ENCODE measurements at regions not wholly inside any gene's neighbourhood (a gene's known extent, or its start where the extent isn't known, plus 50 kb on each side); places are given as distances from the start of the nearest gene placed in this dataset.
"Not testable (repeated sequence)": the region's sequence is repeated elsewhere in the genome, so short reads cannot be mapped to it uniquely, and the experiment has no call there.

DNA sequence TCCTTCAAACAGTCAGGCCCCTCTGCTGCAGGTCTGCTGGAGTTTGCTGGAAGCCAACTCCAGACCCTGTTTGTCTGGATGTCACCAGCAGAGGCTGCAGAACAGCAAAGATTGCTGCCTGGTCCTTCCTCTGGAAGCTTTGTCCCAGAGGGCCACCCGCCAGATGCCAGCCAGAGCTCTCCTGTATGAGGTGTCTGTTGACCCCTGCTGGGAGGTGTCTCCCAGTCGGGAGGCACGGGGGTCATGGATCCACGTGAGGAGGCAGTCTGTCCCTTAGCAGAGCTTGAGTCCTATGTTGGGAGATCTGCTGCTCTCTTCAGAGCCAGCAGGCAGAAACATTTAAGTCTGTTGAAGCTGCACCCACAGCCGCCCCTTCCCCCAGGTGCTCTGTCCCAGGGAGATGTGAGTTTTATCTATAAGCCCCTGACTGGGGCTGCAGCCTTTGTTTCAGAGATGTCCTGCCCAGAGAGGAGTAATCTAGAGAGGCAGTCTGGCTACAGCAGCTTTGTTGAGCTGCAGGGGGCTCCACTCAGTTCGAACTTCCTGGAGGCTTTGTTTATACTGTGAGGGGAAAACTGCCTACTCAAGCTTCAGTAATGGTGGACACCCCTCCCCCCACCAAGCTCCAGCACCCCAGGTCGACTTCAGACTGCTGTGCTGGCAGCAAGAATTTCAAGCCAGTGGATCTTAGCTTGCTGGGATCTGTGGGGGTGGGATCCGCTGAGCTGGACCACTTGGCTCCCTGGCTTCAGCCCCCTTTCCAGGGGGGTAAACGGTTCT is 72.1 kb downstream of the OGFRL1 start:
- not testable (repeated sequence) for DNase-seq

DNA sequence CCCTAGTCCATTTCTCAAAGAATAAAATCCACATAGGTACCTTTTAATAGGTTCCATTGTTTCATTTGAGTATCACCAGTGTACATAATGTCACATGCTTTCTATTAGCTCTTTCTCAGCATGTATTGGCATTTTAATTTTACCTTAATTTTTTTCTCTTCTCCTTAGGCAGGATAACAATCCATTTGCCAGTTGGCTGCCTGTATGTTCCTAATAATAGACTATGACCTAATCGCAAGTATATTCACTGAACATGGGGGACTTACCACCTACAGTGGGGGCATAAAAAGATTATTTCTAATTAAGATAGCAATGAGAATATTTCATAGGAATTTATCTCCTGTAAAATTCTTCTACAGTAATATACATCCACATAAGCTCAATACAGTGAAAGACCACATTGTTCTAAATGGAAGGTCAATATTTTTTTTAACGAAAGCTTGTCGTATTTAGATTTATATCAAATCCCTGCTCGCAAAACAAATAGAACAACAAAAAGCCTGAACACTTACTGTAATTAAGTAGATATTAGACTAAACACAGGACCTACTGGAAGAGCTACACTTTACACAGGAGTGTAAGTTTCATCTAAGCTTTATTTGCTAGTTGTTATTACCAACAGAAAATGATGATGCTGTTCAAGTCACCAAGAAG is 76.4 kb downstream of the OGFRL1 start:
- DNase-seq = no peak

DNA sequence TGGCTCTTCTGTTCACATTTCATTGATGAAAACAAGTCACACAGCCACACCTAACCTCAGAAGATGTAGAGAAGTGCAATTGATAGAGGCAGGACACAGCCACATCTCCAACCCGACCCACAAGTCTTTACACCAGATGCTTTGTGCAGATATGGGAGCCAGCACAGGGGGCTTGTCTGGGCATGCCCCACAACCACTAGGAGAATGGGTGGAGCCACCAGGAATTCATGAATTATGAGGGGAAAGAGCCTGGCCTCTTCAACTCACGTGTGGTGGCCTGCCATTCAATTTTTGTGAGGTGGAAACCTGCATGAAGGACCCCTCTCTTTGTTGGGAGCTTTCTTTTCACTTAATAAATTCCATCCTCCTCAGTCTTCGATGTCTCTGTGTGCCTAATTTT is 79.1 kb downstream of the OGFRL1 start:
- DNase-seq = no peak

DNA sequence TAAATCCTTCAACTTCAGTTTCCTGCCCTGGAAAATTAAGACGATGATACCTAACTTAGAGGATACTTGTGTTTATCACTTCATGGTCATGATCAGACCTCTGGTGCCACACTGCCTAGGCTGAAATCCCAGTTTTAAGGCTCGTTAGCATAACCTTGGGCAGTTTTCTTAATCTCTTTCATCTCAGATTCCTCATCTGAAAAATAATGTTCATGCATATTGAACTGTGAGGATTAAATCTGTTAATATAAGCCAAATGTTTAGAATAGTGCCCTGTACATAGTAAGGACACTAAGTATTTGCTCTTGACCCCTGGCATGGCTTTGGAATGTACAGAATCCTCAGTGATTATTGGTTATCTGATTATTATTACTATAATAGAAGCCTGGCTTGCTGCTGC is 79.7 kb downstream of the OGFRL1 start:
- no peak for DNase-seq

DNA sequence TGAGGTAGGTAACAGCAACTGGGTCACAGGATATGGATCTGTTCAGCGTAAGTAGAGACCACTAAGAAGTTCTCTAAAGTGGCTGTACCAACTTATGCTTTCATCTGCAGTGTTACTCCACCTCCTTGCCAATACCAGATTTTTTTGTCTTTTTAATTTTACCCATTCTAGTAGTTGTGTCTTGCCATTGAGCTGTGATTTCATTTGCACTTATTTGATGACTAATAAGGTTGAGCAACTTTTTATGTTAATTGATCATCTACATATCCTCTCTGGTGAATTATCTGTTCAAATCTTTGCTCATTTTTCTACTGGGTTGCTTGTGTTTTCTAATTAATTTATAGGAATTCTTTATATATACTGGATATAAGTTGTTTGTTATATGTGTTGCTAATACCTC is 82.9 kb downstream of the OGFRL1 start:
- DNase-seq = no peak

DNA sequence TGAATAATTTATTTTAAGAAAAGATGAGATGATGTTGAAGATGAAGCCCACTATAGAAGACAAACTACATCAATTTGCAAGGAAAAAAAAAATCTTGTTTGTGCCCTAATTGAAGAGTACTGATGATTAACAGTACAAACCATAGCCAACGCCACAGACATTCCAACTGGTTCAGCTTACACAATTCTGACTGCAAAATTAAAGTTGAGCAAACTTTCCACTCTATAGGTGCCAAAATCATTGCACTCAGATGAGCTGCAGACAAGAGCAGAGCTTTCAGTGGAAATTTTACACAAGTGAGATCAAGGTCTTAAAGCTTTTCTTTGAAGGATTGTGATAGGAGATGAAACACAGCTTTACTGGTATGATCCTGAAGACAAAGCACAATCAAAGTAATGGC is 85.3 kb downstream of the OGFRL1 start:
- DNase-seq = no peak

DNA sequence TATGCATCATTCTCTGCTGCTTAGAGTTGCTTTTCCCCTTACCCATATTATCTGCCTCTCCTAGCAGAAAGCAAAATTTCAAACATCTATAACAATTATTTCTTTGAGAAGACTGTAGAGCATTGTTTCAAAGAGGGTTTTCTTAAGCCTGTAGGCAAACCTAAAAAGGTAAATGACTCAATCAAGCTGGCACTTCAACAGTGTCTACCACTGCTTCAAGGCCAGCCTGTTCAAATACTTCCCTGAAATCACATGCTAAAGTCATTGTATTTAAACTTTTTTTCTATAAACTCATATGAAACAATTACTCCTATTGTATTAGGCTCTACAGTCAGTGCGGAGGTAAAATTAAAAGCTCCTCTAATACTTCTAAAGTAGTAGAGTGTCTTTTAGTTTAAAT is 87.1 kb downstream of the OGFRL1 start:
- no peak for DNase-seq

DNA sequence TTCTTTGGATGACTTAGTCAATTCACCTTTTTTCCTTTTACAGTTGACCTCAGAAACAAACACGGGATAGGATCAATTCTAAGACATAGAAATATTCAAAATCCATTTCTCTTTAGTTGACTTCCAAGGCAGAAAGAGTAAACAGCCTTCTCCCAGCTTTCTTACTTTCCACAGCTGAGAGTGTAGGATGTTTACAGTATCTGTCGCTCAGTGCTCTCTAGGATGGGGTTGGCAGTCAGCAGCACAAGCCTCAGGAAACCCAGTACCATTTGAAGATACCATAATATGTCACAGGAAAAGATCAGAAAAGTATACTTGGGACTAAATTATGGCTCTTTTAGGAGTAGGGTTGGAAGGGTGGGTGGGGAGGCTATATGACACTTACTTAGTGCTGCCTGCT is 88.2 kb downstream of the OGFRL1 start:
- DNase-seq = no peak

DNA sequence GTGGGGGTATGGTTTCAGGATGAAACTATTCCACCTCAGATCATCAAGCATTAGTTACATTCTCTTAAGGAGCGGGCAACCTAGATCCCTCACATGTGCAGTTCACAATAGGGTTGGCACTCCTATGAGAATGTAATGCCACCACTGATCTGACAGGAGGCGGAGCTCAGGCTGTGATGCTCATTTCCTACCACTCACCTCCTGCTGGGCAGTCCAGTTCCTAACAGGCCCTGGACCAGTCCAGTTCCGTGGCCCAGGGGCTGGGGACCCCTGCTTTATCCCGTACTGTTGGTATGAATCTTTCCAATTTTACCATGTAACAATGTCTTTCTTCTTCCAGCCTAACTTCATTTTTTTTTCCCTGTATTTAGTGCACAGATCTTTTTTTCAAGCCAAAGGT is 94.9 kb downstream of the OGFRL1 start:
- no peak for DNase-seq

DNA sequence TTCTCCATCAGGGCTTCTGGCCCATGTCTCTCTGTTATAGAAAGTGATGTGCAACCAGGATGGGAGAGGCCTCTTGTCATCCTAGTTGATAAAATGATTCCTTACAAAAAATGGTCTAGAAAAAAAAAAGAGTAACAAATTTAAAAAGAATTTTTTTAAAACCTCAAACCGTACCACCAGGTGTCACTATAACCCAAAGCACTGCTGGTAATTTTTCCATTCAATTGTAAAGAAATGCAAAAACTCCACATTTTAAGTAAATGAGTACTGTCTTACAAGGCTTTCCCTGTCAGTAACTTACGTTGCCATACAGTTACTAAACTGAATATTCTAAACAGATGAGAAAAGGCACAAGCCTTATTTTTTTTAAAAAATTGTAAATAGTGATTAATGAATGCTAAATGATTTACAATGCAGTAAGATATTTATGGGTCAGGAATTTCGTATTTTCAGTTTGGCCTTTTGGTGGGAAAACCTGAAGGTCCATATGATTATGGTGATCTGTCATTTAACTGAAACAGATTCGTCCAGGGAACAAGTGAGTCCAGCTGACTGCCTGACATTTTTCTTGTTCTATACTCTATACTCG is 95.4 kb downstream of the OGFRL1 start:
- no peak for DNase-seq

DNA sequence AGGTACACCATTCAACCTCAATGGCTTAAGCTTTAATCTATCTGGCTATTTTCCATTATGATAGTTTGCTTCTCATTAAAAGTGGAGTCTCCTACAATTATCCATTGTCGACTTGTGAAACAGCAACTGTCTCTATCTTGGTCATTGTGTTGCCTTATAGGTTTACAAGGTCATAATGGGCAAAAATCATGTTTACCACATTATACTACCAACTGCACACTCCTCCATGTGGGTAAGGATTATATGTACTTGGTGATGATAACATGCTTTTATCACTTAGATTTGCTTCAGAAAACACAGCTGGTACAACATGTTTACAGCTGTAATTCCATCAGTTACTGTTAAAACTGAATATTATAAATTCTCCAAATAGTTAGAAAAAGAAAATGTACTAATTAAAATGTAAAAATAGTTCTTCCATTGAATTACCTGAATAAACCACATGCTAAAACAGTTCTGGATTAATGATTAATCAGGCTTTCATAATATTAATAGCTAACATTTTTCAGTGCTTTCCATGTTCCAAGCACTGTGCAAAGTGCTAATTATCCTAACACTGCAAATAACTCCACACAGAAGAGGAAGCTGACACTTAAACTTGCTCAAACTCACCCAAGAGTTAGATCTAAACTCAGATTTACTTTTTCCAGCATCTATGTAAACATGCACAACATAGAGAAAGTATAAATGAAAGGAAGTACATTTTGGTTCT is 96.7 kb downstream of the OGFRL1 start:
- DNase-seq = no peak

DNA sequence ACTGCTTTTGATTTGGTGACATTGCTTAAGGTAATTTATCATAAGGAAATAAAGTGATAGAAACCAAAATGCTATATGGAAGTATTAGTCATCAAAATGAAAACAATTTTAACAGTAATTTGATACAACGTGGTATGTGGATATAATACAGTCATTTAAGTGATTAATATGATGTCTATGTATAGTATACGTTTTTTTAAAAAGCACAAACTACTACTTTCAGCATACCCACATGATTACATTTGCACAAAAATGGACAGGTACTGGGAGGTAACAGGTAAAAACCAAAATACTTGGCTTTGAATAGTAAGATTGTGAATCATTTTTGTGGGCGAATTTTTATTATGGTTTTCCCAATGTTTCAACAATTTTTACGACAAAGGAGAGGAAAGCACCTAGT is 97.6 kb downstream of the OGFRL1 start:
- DNase-seq = no peak

DNA sequence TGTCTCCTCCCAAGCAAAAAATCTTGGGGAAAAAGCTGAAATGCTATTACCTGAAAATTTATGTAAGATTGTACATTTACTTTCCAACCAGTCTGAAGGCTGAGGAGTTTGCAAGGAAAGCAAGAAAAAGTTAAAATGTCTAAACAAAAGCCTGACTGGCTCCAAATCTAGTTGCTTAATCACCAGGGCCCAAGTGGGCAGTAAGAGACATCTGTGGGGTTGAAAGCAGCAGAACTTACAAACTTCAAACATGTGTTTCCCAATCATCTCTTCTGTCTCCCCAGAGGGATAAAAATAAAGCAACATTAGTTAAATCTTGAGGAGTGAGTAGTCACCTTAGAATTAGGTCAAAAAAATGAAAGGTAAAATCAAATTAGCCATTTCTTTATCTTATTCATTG is 98.6 kb downstream of the OGFRL1 start:
- no peak for DNase-seq

DNA sequence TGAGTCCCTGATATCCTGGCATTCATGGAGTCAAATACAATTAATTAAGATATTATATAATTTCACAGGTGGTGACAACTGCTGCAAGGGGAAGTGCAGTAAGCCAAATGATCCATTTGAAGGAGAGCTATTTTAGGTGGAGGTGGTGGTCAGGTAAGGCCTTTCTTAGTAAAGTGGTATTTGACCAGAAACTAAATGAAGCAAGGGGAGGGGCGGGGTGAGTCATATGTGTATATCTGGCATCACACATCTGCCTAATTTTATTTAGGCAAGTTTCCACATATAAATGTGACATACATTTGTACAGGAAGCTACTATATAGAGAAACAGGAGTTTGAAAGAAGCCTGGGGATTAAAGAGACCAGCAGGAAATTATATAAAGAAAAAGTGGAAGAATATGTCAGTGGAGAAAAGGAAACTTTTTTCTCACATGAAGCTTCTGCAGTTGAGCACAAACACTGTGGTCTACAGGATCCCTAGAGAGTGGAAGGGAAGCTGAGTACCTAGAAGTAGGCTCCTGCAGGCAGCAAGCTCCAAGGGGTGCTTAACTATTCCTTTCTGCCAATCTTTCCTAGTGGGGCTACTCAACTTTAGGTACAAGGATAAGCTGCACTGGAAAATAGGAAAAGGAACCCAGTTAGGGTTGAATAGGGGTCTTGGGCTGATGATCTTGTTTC is 99.6 kb downstream of the OGFRL1 start:
- no peak for DNase-seq

DNA sequence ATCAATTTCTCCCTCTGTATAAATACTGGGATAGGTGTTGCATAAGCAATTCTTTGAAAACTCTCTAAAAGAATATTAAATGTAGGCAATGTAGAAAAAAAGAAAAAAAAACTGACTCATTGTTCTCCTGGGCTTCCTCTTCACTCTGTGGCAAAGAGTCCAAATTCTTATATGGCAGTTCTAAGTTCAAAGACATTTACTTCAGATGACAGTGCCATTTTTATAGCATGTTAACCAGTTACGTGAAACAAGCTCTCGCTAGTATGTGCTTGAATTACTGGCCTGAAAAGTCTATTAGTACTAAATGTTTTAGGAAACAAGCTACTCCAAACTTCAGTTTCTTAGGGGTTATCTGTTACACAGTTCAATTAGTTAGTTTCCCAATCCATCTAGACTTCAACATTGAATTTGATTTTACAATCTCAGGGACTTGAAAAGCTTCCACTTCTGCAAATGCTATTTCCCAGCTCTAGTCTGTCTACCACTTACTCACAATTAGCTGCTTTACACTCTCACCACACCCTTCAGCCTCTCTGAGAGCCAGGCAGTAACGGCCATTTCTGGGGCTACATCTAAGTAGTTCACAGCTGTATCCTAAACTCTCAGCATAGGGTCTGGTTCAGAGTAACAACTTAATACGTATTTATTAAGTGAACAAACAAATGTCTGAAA is 100.4 kb downstream of the OGFRL1 start:
- DNase-seq = no peak

DNA sequence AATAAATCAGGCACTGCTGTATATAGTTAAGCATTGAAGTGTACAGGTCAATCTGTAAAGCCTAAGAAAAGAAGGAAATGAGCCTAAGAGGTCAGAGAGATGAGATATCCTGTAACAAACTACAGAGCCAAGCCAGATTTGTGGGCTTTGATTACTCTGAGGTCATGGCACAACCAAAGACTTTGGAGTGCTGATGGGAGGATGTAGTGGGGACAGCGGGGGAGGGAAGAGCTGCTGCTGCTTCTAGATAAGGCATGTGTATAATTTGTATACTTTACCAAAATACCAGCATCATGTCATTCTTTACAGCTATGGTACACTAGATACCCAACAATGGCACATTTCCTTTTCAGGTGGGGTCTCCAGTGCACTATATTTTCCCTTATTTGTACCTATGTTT is 102.5 kb downstream of the OGFRL1 start:
- DNase-seq = no peak

DNA sequence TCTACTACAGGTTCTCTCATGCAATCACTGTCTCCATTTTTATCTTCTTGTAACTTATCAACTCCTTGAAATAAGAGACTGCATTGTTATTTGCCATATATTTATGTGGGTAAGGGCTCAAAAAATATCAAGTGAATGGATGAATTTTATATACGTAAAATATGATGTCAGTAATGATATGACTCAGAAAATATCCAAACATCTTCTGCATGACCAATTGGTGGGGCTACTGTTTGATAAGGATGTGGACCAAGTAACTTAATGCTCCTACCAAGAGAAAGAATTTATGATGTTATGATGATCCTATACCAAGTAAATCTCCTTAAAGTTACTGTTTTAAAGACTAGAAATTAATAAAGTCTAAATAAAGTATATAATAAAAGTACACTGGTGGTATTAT is 103.7 kb downstream of the OGFRL1 start:
- no peak for DNase-seq

DNA sequence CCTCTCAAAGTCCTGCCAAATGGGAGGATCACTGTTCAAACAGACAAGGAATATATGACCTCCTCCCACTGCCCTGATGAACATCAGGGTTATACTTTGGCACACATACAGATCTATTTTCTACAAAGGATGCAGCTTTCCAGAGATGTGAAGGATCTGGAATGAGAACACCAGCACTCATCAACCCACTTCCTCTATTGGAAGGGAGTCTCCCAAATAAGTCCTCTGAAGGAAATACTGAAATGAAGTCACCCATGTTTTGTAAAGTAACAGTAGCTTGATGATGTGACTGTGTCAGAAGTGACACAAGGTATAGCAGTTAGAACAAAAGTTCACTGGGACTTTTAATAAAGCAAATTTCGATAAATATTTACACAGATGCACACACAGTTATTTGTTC is 104.9 kb downstream of the OGFRL1 start:
- DNase-seq = no peak

DNA sequence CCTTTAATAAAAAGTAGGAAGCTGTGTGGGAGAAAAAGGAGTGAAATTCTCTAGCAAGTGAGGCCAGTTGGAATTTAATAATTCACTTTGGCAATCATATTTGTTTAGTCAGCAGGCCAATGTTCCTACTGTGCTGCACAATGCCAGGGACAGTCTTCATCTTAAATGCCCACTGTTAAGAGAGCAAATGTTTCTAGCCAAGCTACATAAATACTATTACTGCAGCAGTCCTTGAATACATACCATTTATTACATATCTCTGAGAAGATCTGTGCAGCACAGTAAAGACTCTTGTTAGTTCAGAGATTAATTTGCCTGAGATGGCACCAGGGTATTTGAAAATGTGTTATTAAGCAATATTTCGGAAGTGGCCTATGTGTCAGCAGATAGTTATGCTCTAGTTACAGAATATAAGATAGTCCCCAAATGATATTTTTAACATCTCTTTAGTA is 105.4 kb downstream of the OGFRL1 start:
- DNase-seq = no peak

DNA sequence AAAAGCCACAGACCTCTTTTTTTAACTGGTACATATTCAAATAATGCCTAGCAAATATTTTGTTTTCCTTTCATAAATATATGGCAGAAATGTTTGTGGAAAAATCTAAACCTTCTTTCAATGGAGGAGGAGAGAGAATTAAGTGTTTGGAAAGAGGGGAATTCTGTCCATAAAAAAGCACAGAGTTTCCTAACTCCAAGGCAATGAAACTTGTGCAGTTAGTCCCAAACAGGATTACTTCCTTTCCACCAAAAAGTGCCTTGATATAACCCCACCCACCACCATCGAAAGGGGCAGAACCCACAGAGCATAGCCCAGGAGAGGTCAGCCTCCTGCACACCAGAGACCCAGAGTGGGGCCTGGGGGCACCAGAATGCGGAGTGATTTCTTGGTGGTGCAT is 106.3 kb downstream of the OGFRL1 start:
- DNase-seq = no peak

DNA sequence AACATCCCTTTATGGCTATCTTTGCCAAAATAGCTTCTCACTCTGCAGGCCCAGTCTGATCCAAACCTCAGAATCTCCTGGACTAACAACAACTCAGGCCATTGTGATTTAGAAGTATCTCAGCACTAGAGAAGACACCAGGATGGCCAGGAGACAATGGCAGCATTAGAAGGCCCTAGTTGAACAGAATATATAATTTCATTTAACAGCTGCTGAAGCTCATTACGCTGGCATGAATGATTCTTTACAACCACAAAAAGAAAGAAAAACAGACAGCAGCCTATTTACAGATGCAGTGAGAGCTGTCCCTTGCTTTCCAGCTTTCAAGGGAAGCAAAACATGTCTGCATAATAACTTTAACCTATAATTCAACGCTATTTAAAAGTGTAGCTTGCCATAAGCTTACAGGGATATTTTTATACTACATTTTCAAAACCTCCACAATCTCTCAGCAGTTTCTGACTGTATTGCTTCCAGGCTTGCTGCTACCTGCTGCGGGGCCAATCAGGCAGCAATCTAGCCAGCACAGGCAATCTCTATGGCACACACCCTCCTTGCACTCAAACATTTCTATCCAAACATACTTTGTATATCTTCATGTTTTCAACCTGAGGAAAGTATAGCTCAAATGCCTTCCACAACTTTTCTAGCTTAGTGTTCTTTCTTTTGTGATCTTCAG is 107.3 kb downstream of the OGFRL1 start:
- no peak for DNase-seq

DNA sequence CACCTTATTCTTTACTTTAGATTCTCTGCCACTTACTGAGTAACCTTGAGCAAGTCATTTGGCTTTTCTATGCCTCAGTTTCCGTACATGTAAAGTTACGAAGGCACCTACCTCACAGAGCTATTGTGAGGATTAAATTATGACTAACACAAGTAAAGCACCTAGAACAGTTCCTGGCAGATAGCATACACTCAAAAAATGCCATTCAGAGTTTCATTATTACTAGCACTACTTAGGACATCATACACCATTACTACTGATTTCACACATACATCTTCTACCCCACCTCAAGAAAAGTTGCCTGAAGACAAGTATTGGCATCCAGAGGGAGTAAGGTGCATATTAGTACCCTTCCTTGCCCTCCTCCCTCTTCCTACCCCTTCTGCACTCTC is 107.8 kb downstream of the OGFRL1 start:
- DNase-seq = no peak

Data from activated gamma-delta T cell (primary cell).